Activated B cell treated with CpG ODN at 0.5 μM for 24 hours (primary cell): ENCODE measurements at regions not wholly inside any gene's neighbourhood (a gene's known extent, or its start where the extent isn't known, plus 50 kb on each side); places are given as distances from the start of the nearest gene placed in this dataset.

Source experiments
- ATAC-seq: fragments of 200-7000 bp; cut with Tn5 transposase; one replicate; pipeline ENCODE4 v1.10.0; 2021; ENCODE audit warnings: low read depth, mild to moderate bottlenecking, moderate library complexity
- CTCF ChIA-PET: fragments of 350-600 bp; sonication (Branson Sonifier 250); formaldehyde crosslinking; loops from one replicate; lab custom pipeline; 2021; ENCODE audit warnings: antibody characterized with exemption; lab: Charles Lee
- POLR2A ChIA-PET: fragments of 350-600 bp; sonication (Branson Sonifier 250); formaldehyde crosslinking; loops from one replicate; lab custom pipeline; 2021; ENCODE audit warnings: antibody characterized with exemption; lab: Charles Lee
- DNase-seq: peaks from one replicate; pipeline ENCODE4 v3.0.0; 2022
- H3K27ac Mint-ChIP-seq: one replicate; pipeline ENCODE4 v1.8.0; 2020; ENCODE audit warnings: mixed read lengths
- H3K27me3 Mint-ChIP-seq: one replicate; pipeline ENCODE4 v1.8.0; 2021; ENCODE audit warnings: mixed read lengths
- H3K36me3 Mint-ChIP-seq: one replicate; pipeline ENCODE4 v1.8.0; 2021; ENCODE audit warnings: low read depth, mixed read lengths
- H3K4me1 Mint-ChIP-seq: one replicate; pipeline ENCODE4 v1.8.0; 2021; ENCODE audit warnings: mixed read lengths
- H3K4me3 Mint-ChIP-seq: one replicate; pipeline ENCODE4 v1.8.0; 2020; ENCODE audit warnings: mild to moderate bottlenecking, mixed read lengths
- H3K9me3 Mint-ChIP-seq: one replicate; pipeline ENCODE4 v1.8.0; 2020; ENCODE audit warnings: mixed read lengths
- intact Hi-C: fragments of 100-400 bp; cut with micrococcal nuclease; formaldehyde crosslinking; loops from one replicate; pipeline ENCODE4 v1.15.1; 2024
- TF ChIP-seq, protein P1 (sequence below): fragments of 200-600 bp; IDR thresholded peaks from one replicate; pipeline ENCODE4 v1.8.0; 2022; ENCODE audit warnings: antibody characterized with exemption, mild to moderate bottlenecking

DNA sequence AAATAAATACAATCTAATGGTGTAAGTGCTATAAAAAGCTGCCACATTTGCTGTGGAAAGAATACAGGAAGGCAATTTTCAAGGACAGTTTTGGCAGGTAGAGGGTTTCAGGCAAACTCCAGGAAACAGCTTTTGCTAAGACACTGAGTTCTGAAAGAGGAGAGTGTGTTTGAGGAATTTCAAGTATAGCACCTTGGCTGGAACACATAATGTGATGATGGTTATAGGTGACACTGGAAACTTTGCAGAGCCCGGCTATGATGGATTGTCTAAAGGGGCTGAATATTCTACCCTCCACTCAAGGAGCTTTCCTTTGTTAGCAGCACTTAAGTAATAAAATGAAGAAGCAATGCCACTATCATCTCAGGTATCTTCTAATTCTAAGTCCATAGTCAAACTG lies 209.4 kb upstream of the TGFBR2 start:
- no peak for DNase-seq
- H3K9me3 Mint-ChIP-seq, result no peaks in the 10 kb centered on the region
- H3K27ac Mint-ChIP-seq, result no peak overlapping the region
- no peak for ATAC-seq
- intact Hi-C loops, result no loop called here
- H3K4me3 Mint-ChIP-seq, result no peak overlapping the region
- ChIA-PET POLR2A (interaction anchor here (1.1 kb wide), 1 partner anchor 103 kb away, joined by 3 read pairs; no protein-coding TSS in a partner anchor), CTCF (interaction anchor here (0.8 kb wide), 1 partner anchor 23 kb away, joined by 3 read pairs; no protein-coding TSS in a partner anchor)
- peaks cover 7% of the 10 kb centered on the region for H3K4me1 Mint-ChIP-seq
- TF ChIP-seq, protein P1, sequence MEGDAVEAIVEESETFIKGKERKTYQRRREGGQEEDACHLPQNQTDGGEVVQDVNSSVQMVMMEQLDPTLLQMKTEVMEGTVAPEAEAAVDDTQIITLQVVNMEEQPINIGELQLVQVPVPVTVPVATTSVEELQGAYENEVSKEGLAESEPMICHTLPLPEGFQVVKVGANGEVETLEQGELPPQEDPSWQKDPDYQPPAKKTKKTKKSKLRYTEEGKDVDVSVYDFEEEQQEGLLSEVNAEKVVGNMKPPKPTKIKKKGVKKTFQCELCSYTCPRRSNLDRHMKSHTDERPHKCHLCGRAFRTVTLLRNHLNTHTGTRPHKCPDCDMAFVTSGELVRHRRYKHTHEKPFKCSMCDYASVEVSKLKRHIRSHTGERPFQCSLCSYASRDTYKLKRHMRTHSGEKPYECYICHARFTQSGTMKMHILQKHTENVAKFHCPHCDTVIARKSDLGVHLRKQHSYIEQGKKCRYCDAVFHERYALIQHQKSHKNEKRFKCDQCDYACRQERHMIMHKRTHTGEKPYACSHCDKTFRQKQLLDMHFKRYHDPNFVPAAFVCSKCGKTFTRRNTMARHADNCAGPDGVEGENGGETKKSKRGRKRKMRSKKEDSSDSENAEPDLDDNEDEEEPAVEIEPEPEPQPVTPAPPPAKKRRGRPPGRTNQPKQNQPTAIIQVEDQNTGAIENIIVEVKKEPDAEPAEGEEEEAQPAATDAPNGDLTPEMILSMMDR, result no peak
- H3K27me3 Mint-ChIP-seq, result no peaks in the 10 kb centered on the region
- H3K36me3 Mint-ChIP-seq, result no peaks in the 10 kb centered on the region

DNA sequence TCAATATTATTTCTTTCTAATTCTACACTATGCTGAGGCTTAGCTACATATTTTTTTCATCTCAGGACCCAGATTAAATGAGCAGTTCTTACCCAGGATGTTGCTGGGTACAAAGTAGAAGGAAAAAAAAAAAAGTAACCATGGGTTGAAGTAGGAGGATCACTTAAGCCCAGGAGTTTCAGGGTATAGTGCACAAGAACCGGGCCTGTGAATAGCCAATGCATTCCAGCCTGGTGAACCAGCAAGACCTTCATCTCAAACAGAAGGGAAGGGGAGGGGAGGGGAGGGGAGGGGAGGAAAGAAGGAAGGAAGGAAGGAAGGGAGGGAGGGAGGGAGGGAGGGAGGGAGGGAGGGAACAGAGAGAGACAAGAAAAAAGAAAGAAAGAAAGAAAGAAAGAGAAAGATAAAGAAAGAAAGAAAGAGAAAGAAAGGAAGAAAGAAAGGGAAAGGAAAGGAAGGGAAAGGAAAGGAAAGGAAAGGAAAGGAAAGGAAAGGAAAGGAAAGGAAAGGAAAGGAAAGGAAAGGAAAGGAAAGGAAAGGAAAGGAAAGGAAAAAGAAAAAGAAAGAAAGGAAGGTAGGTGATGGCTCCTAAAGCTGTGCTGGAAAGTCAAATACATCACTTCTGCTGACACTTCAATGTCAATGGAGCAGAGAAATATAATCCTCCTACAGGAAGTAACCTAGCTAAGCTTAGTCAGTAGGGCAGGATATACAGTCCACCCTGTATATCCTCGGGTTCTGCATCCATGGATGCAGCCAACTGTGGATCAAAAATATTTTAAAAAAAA lies 206.8 kb upstream of the TGFBR2 start:
- ChIA-PET POLR2A (no interaction called here), CTCF (no interaction called here)
- DNase-seq (no peak), ATAC-seq (no peak)
- no peaks in the 10 kb centered on the region for H3K27me3 Mint-ChIP-seq
- H3K36me3 Mint-ChIP-seq, result no peaks in the 10 kb centered on the region
- H3K4me1 Mint-ChIP-seq, result peaks cover 7% of the 10 kb centered on the region
- H3K27ac Mint-ChIP-seq, result no peak overlapping the region
- TF ChIP-seq, protein P1, result no peak
- no peaks in the 10 kb centered on the region for H3K9me3 Mint-ChIP-seq
- intact Hi-C loops, result no loop called here
- no peak overlapping the region for H3K4me3 Mint-ChIP-seq

DNA sequence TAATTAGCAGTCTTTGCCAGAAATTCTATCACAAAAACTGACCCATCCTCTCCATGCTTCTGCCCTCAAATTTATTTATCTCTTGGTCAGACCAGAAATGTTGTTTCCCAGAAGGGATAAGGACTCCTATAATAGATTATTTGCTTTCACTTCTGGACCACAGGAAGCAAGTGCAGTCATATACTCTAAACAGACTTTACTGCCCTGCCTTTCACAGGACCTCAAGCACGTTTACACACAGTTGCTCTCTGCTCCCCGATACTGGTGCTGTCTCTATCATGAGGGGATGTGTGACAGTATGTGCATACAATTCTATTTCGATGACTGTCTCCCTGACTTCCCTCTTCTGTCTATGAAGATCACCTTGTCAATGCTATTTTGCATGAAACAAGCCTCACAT lies 205.5 kb upstream of the TGFBR2 start:
- intact Hi-C loops, result no loop called here
- TF ChIP-seq, protein P1, result no peak
- ChIA-PET CTCF (no interaction called here), POLR2A (no interaction called here)
- H3K36me3 Mint-ChIP-seq, result no peaks in the 10 kb centered on the region
- no peaks in the 10 kb centered on the region for H3K9me3 Mint-ChIP-seq
- no peak overlapping the region for H3K4me3 Mint-ChIP-seq
- H3K27me3 Mint-ChIP-seq, result no peaks in the 10 kb centered on the region
- ATAC-seq (no peak), DNase-seq (no peak)
- peaks cover 7% of the 10 kb centered on the region for H3K4me1 Mint-ChIP-seq
- no peak overlapping the region for H3K27ac Mint-ChIP-seq

DNA sequence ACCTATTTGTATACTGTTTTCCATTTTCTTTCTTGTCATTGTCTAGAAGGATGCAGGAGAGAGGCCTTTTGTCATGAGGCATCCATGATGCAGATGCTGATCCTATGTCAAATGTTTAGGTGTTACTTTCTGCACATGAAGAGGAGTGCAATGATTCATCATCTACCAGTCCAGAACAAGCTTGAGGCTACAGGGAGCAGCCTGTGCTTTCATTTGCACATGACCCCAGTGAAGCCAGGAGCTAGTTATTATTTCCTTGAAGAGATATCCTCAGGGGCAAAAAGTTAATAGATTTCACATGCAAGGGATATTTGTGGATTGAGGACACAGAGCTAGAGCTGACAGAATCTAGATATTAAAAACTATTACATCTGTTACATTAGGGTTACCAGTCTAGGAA lies 204.4 kb upstream of the TGFBR2 start:
- no peak overlapping the region for H3K27ac Mint-ChIP-seq
- CTCF ChIA-PET, result no interaction called here
- ATAC-seq (no peak), DNase-seq (no peak)
- peaks cover 7% of the 10 kb centered on the region for H3K4me1 Mint-ChIP-seq
- no peaks in the 10 kb centered on the region for H3K9me3 Mint-ChIP-seq
- H3K36me3 Mint-ChIP-seq, result no peaks in the 10 kb centered on the region
- POLR2A ChIA-PET, result interaction anchor here (0.6 kb wide), 1 partner anchor 255 kb away, joined by 3 read pairs; no protein-coding TSS in a partner anchor
- H3K27me3 Mint-ChIP-seq, result no peaks in the 10 kb centered on the region
- intact Hi-C loops, result no loop called here
- H3K4me3 Mint-ChIP-seq, result no peak overlapping the region
- TF ChIP-seq, protein P1, result no peak

DNA sequence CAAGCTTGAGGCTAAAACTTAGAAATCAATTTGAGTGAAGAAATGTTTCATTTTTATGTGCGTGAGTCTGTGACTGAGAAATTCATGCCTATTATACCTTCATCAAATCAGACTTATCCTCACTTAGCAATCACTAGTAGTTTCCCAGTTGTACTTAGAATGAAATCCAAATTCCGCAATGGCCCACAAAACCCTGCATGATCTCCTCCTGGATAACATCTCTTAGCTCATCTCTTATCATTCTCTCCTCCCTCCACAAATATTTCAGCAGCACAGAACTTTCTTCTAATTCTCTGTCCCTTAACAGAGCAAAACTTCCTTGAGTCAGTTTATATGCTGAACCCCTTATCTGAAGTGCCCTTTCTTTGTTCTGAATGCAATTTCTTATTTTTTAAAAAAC lies 198.8 kb upstream of the TGFBR2 start:
- POLR2A ChIA-PET, result interaction anchor here (0.6 kb wide), 1 partner anchor 84 kb away, joined by 3 read pairs; no protein-coding TSS in a partner anchor
- Mint-ChIP-seq H3K27me3 (no peaks in the 10 kb centered on the region), H3K27ac (no peak overlapping the region), H3K4me3 (no peak overlapping the region), H3K36me3 (no peaks in the 10 kb centered on the region), H3K9me3 (peaks cover 16% of the 10 kb centered on the region), H3K4me1 (no peaks in the 10 kb centered on the region)
- intact Hi-C loops, result no loop called here
- TF ChIP-seq, protein P1, result no peak
- CTCF ChIA-PET, result interaction anchor here (1.0 kb wide), 1 partner anchor 285 kb away, joined by 3 read pairs; no protein-coding TSS in a partner anchor
- no peak for ATAC-seq
- DNase-seq, result no peak
